HG03097 (cell line): ENCODE measurements at regions not wholly inside any gene's neighbourhood (a gene's known extent, or its start where the extent isn't known, plus 50 kb on each side); places are given as distances from the start of the nearest gene placed in this dataset.

Source experiments
- ATAC-seq: cut with Tn5 transposase; IDR thresholded peaks from one replicate; pipeline ENCODE4 v1.9.1; 2021; ENCODE audit not compliant: unreplicated experiment, low FRiP score

DNA sequence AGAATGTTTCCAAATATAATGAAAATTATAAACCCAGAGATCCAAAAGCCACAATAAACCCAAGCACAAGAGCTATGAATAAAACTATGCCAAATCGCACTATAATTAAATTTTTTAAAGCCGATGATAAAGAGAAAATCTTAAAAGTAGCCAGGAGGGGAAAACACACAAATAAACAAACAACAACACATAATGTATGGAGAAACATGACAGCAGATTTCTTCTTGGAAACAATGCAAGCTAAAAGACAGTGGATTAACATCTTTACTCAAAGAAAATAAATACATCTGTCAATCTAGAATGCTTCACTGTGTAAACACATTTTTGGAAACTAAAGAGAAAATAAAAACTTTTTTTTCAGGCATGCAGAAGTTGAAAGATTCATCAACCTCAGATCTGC is 53.0 kb upstream of the SMOX start:
- ATAC-seq, result no peak

DNA sequence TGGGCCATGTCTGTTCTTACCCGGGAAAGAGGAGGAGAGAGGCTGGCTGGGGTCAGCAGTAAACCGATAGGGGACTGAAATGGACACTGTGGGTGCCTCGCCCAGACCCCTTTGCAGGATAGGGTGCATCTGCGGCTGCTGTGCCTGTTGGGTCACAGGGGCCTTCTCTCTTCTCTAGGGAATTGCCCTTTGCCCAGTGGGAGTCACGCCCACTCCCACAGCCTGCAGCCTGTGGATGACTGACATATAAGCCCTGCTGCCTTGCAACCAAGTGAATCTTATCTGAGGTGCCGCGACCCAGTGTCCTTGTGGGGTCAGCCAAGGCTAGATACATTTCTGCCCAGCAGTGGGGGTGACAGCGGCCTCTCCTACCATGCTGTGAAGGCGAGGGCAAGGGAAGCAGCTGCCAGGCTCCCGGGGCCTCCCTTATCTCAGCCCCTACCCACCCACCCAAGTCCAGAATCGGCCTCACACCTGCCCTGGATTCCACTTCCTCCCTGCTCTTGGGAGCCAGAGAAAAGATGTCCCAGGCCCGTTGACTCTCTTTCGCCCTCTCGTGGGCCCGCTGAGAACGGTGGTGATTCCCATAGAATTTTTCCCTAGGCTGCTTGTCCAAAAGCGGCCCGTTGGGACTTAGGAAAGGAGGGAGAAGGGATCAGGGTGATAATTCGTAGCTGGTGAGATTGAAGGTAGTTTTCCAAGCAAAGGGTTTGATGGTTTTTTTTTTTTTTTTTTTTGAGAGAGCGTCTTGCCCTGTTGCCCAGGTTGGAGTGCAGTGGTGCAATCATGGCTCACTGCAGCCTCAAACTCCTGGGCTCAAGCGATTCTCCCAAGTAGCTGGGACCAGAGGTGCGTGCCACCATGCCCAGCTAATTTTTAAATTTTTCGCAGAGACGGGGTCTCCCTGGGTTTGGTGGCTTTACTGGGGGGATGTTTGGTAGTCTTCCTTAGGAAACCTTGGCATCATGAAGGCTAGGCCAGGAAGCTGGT is 56.8 kb upstream of the SMOX start:
- no peak for ATAC-seq

DNA sequence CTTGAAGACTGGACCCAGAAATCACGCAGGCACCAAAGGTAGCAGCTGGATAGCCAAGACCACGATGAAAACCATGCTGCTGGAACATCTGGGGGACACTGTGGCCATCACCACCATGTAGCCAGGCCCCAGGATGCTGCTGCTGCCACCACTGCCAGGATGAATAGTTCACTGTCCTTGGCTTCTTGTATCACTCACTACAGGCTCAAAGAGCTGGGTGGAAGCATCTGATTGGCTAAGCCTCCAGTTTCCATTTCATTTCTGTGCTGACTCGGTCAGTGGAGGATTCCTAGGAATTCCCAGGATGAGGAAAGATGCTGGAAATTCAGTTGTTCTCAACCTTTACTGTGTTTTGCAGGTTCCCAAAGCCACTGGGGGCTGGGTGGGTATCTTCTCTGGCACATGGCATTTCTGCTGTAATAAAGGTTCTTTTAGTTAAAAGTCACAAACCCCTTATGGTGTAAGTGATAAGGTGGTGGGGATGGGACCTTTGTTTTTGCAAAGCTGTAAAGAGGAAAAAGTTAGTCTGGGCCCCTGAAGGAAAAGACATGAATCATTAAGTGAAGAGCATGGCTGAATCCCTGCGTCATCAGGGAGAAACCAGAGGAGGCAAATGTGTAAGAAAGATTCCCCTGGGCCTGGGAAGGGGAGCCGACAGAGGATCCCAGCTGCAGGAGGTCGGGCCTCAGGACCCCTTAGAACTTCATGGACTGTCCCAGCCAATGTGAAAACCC is 57.7 kb upstream of the SMOX start:
- no peak for ATAC-seq

DNA sequence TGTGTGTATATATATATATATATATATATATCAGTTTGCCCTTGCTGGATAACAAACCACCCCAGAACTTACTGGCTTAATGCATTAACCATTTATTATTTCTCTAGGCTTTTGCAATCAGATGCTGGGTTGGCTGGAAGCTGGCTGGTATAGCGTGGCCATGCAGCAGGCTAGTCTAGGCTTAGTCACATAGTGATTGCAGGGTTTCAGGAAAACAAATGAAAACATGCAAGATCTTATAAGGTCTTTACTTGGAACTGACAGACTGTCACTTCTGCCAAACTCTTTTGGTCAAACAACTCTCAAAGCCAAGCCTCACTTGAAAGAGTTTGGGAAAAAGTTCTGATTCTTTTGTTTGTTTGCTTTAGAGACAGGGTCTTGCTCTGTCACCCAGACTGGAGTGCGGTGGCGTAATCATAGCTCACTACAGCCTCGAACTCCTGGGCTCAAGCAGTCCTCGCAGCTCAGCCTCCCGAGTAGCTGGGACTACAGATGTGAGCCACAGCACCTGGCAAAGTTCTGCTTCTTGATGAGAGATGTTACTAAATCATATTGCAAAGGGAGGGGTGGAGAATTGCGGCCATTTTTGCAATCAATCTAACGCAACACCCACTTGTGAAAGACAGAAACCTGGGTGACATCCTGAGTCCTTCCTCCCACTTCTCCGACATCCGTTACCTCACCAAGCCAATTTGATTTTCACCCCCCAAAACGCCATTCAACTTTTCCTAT is 58.7 kb upstream of the SMOX start:
- ATAC-seq, result no peak

DNA sequence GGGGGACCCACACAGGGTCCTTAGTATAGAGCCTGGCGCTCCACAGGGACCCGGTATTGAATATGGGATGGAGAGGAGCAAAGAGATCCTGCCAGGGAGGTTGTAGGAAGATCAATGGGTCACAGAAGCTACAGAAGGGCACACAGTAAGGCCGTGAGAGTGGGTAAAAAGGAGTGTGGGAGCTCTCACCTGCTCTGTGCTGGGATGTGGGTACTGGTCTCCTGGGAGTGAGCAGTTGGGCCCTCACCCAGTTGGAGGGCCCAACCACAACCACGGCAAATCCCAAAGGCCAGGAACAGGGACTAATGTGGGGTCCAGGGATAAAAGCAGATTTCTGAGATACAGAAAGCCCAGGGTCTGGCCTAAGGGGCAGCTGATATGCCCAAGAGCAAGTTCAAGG is 59.9 kb upstream of the SMOX start:
- ATAC-seq, result no peak

DNA sequence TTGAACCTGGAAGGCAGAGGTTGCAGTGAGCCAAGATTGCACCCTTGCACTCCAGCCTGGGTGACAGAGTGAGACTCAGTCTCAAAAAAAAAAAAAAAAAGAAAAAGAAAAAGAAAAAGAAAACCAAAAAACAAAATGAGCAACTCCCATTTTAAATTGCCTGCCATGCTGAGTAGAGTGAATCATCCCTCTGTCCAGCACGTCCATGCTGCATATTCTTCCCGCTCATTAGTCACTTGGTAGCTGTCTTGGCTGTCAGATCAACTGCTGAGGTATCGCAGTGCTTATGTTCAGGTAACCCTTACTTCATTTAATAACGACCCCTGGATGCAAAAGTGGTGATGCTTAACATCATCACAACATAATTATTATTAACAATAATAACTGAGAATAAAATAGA is 60.7 kb upstream of the SMOX start:
- ATAC-seq, result no peak

DNA sequence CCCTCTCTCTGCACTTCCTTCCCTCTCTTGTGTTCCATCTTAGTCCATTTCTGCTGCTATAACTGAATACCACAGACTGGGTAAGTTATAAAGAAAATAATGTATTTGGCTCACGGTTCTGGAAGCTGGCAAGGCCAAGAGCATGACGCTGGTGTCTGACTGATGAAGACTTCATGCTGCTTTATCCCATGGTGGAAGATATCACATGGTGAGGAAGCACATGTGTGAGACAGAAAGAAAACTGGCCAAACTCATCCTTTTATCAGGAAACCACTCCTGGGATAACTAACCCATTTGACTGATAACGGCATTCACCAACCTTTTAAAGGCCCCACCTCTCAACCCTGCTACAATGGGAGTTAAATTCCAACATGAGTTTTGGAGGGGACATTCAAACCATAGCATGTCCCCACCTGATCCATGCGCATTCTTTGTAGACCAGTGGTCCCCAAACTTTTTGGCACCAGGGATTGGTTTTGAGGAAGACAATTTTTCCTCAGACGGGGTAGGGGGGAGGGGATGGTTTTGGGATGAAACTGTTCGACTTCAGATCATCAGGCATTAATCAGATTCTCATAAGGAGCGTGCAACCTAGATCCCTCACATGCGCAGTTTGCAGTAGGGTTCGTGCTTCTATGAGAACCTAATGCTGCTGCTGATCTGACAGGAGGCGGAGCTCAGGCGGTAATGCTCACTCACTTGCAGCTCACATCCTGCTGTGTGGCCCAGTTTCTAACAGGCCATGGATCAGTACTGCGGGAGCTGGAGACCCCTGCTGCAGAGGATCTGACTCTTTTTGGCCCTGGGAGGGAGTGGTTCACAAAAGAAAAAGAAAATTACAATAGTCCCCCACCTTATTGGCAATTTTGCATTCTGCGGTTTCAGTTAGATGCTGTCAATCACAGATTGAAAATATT is 61.6 kb upstream of the SMOX start:
- ATAC-seq, result no peak

DNA sequence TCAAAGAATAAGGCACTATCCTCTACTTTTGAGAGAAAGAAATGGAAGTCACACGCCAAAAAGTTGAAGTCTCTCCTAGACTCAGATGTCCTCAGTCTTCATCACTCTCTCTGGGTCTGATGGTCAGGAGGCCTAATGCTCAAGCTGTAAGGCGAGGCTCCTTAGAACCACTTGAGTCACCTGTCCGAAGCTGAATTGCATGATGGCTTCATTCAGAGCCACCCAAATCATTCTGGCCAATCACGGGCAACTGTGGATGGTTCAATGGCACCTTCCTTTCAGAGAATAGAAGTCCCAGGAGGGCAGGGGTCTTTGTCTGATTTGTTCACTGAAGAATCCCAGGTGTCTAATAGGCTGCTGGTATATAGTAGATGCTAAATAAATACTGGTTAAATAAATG is 63.9 kb upstream of the SMOX start:
- ATAC-seq, result no peak

DNA sequence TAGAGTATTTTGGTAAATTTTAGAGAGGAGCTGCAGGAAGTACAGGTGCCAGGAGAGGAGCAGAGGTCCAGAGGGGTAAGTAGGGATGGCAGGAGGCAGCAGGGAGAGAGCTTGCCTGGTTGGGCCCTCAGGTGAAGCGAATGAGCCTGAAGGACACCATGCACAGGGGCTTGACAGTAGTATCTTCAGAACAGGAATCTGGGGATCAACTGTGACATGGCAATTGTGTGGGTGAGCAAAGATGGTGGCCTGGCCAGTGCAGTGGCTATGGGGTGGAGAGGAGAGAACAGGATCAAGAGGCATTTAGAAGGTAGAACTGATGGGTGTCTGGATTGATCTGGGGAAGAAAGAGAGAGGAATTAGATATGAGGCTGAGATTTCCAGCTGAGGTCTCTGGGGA is 64.5 kb upstream of the SMOX start:
- ATAC-seq, result no peak

DNA sequence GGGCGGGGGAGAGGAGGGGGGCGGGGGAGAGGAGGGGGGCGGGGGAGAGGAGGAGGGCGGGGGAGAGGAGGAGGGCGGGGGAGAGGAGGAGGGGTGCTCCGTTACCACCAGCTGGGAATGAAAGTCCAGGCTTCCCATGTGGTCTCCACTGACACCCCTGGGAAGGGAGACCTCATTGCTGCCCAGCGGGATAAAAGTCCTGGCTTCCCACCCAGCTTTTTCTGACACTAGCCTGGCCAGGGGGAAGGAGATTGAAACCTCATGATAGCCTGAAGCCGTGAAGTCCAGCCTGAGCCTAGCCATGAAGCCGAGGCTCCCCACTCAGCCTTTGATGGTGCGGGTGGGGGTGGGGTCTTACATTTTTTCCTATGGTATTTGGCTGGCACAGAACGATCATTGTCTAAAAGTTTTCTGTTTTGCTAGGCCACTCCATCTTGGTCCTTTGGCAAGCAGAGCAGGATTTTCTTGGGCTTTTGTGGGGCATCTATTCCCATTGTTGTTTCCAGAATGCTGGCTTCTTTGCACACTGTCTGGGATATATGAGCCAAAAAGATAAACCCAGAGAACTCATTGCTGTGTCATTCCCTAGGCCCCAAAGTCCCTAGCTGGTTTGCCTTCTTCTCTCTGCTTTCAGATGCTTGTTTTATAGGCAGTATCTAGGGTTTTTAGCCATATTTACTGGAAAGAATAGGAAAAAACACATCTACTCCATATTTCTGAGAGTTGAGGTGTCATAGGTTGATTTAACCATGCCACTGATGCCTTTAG is 65.3 kb upstream of the SMOX start:
- no peak for ATAC-seq

DNA sequence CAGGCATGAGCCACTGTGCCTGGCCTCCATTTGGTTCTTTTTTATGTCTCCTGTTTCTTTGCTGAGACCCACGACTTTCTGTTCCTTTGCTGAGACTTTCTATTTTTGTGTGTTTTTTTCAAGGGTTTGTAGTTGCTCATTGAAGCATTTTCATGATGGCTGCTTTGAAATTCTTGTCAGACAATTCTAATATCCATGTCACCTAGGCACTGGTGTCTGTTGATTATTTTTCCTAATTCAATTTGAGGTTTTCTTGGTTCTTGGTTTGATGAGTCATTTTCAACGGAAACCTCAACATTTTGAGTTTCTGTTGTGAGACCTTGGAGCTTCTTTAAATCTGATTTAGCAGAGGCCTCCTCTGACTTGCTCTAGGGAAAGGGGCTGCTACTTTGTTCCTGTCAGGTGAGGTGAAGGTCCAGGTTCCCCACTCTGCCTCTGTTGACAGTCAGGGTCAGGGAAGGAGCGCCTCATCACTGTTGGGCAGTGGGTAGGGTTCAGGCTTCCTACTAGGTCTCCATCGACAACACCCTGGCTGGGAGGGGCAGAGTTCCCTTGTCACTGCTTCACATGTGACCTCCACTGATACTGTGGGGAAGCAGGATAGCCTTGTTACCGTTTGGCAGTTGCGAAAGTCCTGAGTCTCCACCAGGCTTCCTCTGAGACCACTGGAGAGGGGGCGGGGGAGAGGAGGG is 66.1 kb upstream of the SMOX start:
- peak; percentile 50 for ATAC-seq

DNA sequence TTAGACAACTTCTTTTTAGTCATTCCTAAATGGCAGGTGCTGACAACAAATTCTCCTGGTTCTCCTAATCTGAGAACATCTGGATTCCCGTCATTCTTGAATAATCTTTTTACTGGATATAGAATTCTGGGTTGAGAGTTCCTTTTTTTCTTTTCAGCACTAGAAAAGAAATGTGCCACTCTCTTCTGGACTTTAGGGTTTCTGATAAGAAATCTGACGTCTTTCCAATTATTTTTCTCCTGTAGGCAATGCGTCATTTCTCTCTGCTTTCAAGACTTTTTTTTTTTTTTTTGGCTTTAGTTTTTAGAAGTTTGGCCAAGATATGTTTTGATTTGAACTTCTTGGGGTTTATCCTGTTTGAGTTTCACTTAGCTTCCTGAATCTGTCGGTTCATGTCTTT is 66.1 kb upstream of the RNF24 start:
- ATAC-seq, result no peak

DNA sequence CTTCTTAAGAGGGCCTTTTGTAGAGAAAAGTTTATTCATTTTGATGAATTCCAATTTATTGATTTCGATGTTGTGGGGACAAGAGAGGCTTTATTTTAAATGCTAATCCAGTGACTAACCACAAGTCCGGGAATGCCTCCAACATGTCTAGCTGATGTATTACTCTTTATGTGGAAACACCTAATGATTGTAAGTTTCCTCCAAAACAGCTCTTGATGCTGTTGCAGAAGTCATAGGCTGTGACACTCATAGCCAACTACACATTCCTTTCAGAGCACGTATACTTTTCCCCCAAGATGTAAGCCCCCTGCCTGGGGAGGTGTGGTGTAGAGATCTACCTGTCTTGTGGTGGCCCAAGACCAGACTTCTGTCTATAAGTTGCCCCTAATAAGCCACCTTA is 61.3 kb upstream of the RNF24 start:
- no peak for ATAC-seq

DNA sequence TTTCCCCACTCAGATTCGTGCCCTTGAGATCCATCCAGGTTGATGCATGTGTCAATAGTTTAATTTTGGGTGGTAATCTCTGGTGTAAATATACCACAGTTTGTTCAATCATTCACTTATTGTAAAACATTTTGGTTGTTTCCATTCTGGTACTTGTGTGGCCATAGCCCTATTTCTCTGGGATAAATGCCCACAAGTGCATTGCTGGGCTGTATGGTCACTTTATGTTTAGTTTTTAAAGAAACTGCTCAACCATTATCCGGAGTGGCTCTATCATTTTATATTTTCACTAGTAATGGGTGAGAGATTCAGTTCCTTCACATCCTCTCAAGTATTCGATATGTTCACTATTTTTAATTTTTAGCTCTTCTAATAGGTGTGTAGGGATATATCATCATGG is 60.7 kb upstream of the RNF24 start:
- ATAC-seq, result no peak

DNA sequence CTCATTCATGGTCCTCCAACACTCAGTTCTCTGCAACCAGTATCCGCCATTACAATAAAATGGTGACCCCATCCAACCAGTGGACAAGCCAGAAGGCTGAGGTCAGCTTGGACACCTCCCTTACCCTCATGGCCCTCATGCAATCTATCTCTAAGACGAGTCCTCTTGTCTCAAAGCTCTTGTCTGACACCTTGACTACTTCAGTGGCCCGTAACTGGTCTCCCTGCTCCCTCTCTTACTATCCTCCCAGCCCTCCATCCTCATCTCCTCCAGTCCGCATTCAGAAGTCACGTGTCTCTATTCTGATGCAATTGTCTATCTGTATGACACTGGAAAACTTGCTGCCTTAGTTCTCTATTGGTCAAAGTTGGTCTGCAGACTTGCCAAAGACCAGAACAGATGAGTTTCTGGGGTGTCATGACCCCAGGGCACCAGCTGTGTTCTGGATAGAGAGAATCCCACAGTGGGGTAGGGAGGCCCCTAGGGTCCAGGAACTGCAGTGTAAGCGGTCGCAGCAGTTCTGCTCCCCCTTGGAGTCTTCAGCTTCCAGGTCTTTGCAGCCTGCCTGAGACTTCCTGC is 59.6 kb upstream of the RNF24 start:
- no peak for ATAC-seq

DNA sequence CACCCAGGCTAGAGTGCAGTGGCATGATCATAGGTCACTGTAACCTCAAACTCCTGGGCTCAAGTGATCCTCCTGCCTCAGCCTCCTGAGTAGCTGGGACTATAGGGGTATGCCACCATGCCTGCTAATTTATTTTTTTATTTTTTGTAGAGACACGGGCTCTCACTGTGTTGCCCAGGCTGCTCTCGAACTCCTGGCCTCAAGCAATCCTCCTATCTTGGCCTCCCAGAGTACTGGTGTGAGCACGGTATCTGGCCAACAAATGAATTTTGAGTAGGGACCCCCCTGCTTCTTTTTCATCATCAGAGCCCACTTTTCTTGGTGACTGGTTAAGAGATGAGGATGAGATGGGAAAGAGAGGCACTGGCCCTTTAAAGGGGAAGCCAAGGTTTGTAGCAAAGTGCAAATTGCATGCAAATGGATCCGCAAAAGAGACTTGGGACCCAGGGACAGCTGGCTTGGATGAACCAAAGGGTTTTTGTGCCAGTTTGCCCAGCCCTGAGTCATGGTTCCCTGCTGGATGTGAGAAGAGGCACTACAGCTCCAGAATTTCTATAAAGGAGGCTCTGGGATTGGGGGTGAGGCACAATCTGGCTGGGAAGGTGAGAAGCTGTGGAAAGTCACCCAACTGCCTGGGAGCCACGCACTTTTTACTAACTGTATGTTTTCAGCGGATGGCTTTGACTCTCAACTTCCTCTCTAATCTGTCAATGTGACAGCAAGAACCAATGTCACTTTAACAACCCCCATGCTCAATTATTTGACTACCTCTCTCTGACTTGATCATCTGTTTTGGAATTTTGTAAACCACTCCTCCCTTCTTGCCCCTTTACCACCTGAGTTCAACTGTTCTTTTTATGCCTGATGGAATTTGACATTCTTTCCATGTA is 58.7 kb upstream of the RNF24 start:
- no peak for ATAC-seq

DNA sequence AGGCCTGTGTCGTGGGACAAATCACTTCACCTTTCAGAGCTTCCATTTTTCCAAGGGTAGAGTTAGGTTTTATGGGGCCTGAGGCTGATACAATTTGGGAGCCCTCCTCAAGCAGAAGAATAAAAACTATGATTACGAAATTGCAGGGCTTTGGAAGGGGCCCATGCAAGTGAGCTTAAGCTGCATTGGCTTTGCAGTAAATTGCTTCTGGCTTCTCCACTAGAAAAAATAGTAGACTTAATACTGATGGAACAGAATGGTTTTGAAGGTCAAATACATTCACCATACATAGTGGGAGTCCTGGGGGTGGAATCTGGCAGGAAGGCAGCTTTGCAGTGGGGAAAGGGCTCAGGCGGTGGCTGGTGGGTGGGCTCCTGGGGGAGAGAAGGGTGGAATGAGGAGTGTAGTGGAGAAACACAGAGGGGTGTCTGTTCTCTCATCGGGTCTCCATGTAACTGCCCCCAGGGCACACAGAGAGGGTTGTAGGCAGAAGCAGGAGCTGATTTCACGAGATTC is 55.9 kb upstream of the RNF24 start:
- no peak for ATAC-seq
